Mesendoderm (in vitro differentiated cells): ENCODE measurements at regions not wholly inside any gene's neighbourhood (a gene's known extent, or its start where the extent isn't known, plus 50 kb on each side); places are given as distances from the start of the nearest gene placed in this dataset.

ENCODE experiments used
- DNase-seq: peaks from one replicate; pipeline ENCODE4 v3.0.0; 2013
- H2AK5ac ChIP-seq: 2 replicates; pipeline ENCODE4 v1.6.1; 2013; ENCODE audit warnings: low read length, inconsistent platforms
- H2BK120ac ChIP-seq: 2 replicates; pipeline ENCODE4 v1.6.1; 2013; ENCODE audit warnings: low read depth, mild to moderate bottlenecking, low read length, moderate library complexity, mixed read lengths
- H2BK15ac ChIP-seq: replicated peaks from 2 replicates; pipeline ENCODE4 v1.6.1; 2013; ENCODE audit warnings: low read depth, mild to moderate bottlenecking, moderate library complexity
- H2BK5ac ChIP-seq: 2 replicates; pipeline ENCODE4 v1.6.1; 2013; ENCODE audit warnings: low read length, inconsistent platforms
- H3K18ac ChIP-seq: 2 replicates; pipeline ENCODE4 v1.6.1; 2013; ENCODE audit warnings: mild to moderate bottlenecking, low read length, mixed read lengths
- H3K23ac ChIP-seq: one replicate; pipeline ENCODE4 v1.6.1; 2013; ENCODE audit warnings: low read length
- H3K27ac ChIP-seq: 2 replicates; pipeline ENCODE4 v1.5.1; 2013; ENCODE audit warnings: low read depth, mild to moderate bottlenecking, inconsistent platforms, low read length, moderate library complexity
- H3K27me3 ChIP-seq: 2 replicates; pipeline ENCODE4 v1.6.1; 2013; ENCODE audit warnings: low read length, control low read depth, mild to moderate bottlenecking, inconsistent platforms; ENCODE audit not compliant: insufficient read depth, poor library complexity
- H3K36me3 ChIP-seq: 2 replicates; pipeline ENCODE4 v1.6.1; 2013; ENCODE audit warnings: low read length, inconsistent platforms; ENCODE audit not compliant: control insufficient read depth, insufficient read depth
- H3K4ac ChIP-seq: one replicate; pipeline ENCODE4 v1.6.1; 2013; ENCODE audit warnings: low read depth, mild to moderate bottlenecking, low read length, moderate library complexity
- H3K4me1 ChIP-seq: 2 replicates; pipeline ENCODE4 v1.6.1; 2013; ENCODE audit warnings: low read depth, low read length, inconsistent platforms; ENCODE audit not compliant: control insufficient read depth
- H3K4me2 ChIP-seq: 2 replicates; pipeline ENCODE4 v1.6.1; 2013; ENCODE audit warnings: low read length
- H3K4me3 ChIP-seq: 2 replicates; pipeline ENCODE4 v1.5.1; 2013; ENCODE audit warnings: mild to moderate bottlenecking, low read length
- H3K56ac ChIP-seq: one replicate; pipeline ENCODE4 v1.6.1; 2013; ENCODE audit warnings: low read length
- H3K79me1 ChIP-seq: 2 replicates; pipeline ENCODE4 v1.6.1; 2013; ENCODE audit warnings: low read length, inconsistent platforms
- H3K79me2 ChIP-seq: 2 replicates; pipeline ENCODE4 v1.6.1; 2013; ENCODE audit warnings: mild to moderate bottlenecking, low read length; ENCODE audit not compliant: control insufficient read depth, insufficient read depth
- H3K9ac ChIP-seq: 2 replicates; pipeline ENCODE4 v1.6.1; 2013; ENCODE audit warnings: low read length, inconsistent platforms
- H4K5ac ChIP-seq: one replicate; pipeline ENCODE4 v1.6.1; 2013; ENCODE audit warnings: low read length
- H4K8ac ChIP-seq: one replicate; pipeline ENCODE4 v1.6.1; 2013; ENCODE audit warnings: low read depth, mild to moderate bottlenecking, control low read depth, low read length, moderate library complexity
- WGBS: extraction: QIAGEN DNeasy Blood & Tissue Kit; methylation state at CpG from one replicate; pipeline ENCODE4 v1.1.7; 2013; ENCODE audit warnings: low lambda C conversion rate, missing lambda C conversion rate; ENCODE audit not compliant: insufficient coverage; ENCODE audit errors: extremely low coverage; 5-methylcytosine and 5-hydroxymethylcytosine counted together

- H3K4me2 ChIP-seq, result no peak overlapping the region
- H3K27me3 ChIP-seq, result no peaks in the 10 kb centered on the region
- no peak overlapping the region for H2AK5ac ChIP-seq
- WGBS, result no CpG with 5 or more reads among the region's 2 CpGs
- no peak overlapping the region for H4K8ac ChIP-seq
- H4K5ac ChIP-seq, result no peak overlapping the region
- no peak overlapping the region for H3K4ac ChIP-seq
- H2BK5ac ChIP-seq, result no peak overlapping the region
- no peak overlapping the region for H3K18ac ChIP-seq
- no peak for DNase-seq
- no peak overlapping the region for H3K27ac ChIP-seq
- no peak overlapping the region for H3K23ac ChIP-seq
- no peak overlapping the region for H2BK120ac ChIP-seq
- no peak overlapping the region for H3K9ac ChIP-seq
- no peaks in the 10 kb centered on the region for H3K36me3 ChIP-seq
- no peaks in the 10 kb centered on the region for H3K79me2 ChIP-seq
- peaks cover 4% of the 10 kb centered on the region for H3K4me1 ChIP-seq
- no peak overlapping the region for H3K4me3 ChIP-seq
- H3K79me1 ChIP-seq, result no peaks in the 10 kb centered on the region
- H3K56ac ChIP-seq, result no peak overlapping the region
- no peak overlapping the region for H2BK15ac ChIP-seq
These were observed 101.1 kb upstream of the FRY start for GRCh38 chr13:31930490-31930889.

- no CpG with 5 or more reads among the region's 3 CpGs for WGBS
- Histone ChIP-seq H2BK5ac (no peak overlapping the region), H3K36me3 (no peaks in the 10 kb centered on the region), H2BK15ac (no peak overlapping the region), H2AK5ac (no peak overlapping the region), H3K27ac (no peak overlapping the region), H3K79me1 (no peaks in the 10 kb centered on the region), H3K4me3 (no peak overlapping the region), H4K5ac (no peak overlapping the region), H3K23ac (no peak overlapping the region), H2BK120ac (no peak overlapping the region), H3K18ac (no peak overlapping the region), H3K79me2 (no peaks in the 10 kb centered on the region), H3K27me3 (no peaks in the 10 kb centered on the region), H3K4me1 (peaks cover 4% of the 10 kb centered on the region), H3K9ac (no peak overlapping the region), H3K56ac (no peak overlapping the region), H3K4me2 (no peak overlapping the region), H4K8ac (no peak overlapping the region), H3K4ac (no peak overlapping the region)
- peak; percentile 13 for DNase-seq
These were observed 100.6 kb upstream of the FRY start for GRCh38 chr13:31930901-31931522.

- Histone ChIP-seq H3K4ac (no peak overlapping the region), H3K79me2 (no peaks in the 10 kb centered on the region), H2BK5ac (no peak overlapping the region), H2AK5ac (no peak overlapping the region), H3K4me1 (no peaks in the 10 kb centered on the region), H3K18ac (no peak overlapping the region), H3K56ac (no peak overlapping the region), H3K23ac (no peak overlapping the region), H3K4me2 (no peak overlapping the region), H3K36me3 (no peaks in the 10 kb centered on the region), H3K27me3 (no peaks in the 10 kb centered on the region), H4K8ac (no peak overlapping the region), H3K27ac (no peak overlapping the region), H3K9ac (no peak overlapping the region), H3K4me3 (no peak overlapping the region), H2BK120ac (no peak overlapping the region), H4K5ac (no peak overlapping the region), H2BK15ac (no peak overlapping the region), H3K79me1 (no peaks in the 10 kb centered on the region)
- DNase-seq, result no peak
- no CpG with 5 or more reads among the region's 4 CpGs for WGBS
These were observed 94.1 kb upstream of the FRY start for GRCh38 chr13:31937436-31937835.

GRCh38 chr13:31940076-31940475 is 91.5 kb upstream of the FRY start:
- Histone ChIP-seq H2BK120ac (no peak overlapping the region), H3K79me2 (no peaks in the 10 kb centered on the region), H3K4ac (no peak overlapping the region), H3K9ac (no peak overlapping the region), H2BK5ac (no peak overlapping the region), H3K4me3 (no peak overlapping the region), H3K4me1 (no peaks in the 10 kb centered on the region), H2AK5ac (no peak overlapping the region), H3K79me1 (no peaks in the 10 kb centered on the region), H4K5ac (no peak overlapping the region), H3K36me3 (no peaks in the 10 kb centered on the region), H4K8ac (no peak overlapping the region), H2BK15ac (no peak overlapping the region), H3K23ac (no peak overlapping the region), H3K27ac (no peak overlapping the region), H3K4me2 (no peak overlapping the region), H3K27me3 (no peaks in the 10 kb centered on the region), H3K56ac (no peak overlapping the region), H3K18ac (no peak overlapping the region)
- WGBS, result no CpG with 5 or more reads among the region's 4 CpGs
- DNase-seq, result no peak

- Histone ChIP-seq H3K36me3 (no peaks in the 10 kb centered on the region), H3K27ac (no peak overlapping the region), H3K18ac (no peak overlapping the region), H3K9ac (no peak overlapping the region), H3K4me1 (no peaks in the 10 kb centered on the region), H3K79me1 (no peaks in the 10 kb centered on the region), H3K23ac (no peak overlapping the region), H2BK120ac (no peak overlapping the region), H3K27me3 (no peaks in the 10 kb centered on the region), H3K4ac (no peak overlapping the region), H3K56ac (no peak overlapping the region), H3K4me2 (no peak overlapping the region), H4K5ac (no peak overlapping the region), H2BK5ac (no peak overlapping the region), H2AK5ac (no peak overlapping the region), H3K4me3 (no peak overlapping the region), H3K79me2 (no peaks in the 10 kb centered on the region), H2BK15ac (no peak overlapping the region), H4K8ac (no peak overlapping the region)
- WGBS, result no CpG with 5 or more reads among the region's 3 CpGs
- no peak for DNase-seq
These were observed 88.0 kb upstream of the FRY start for GRCh38 chr13:31943591-31943990.
